ENCODE measurements at regions not wholly inside any gene's neighbourhood (a gene's known extent, or its start where the extent isn't known, plus 50 kb on each side); places are given as distances from the start of the nearest gene placed in this dataset.
"Not testable (repeated sequence)": the region's sequence is repeated elsewhere in the genome, so short reads cannot be mapped to it uniquely, and the experiment has no call there.

GRCh38 chr5:12668564-12668963, 764.3 kb upstream of the CTNND2 start:
- CTCF ChIA-PET = interaction anchor here (0.5 kb wide), 1 partner anchor 943 kb away, joined by 5 read pairs; no protein-coding TSS in a partner anchor
- POLR2A ChIA-PET = no interaction called here
- Histone ChIP-seq H3K4me1 (ENCODE audit: control insufficient read depth, insufficient read depth, low read length) (no peaks in the 10 kb centered on the region), H3K27ac (ENCODE audit: extremely low read depth, low read depth, low read length) (no peak overlapping the region), H3K36me3 (ENCODE audit: control insufficient read depth in 2 of 2, insufficient read depth in 1 of 2, low read length in 2 of 2) (no peaks in the 10 kb centered on the region), H3K4me3 (ENCODE audit: low read depth, low read length) (no peak overlapping the region), H3K9me3 (ENCODE audit: control insufficient read depth, insufficient read depth, low read depth, low read length) (no peaks in the 10 kb centered on the region; the same call in 1 of the 2 replicates)
- TF ChIP-seq SP7 (tag by site-specific recombination; IDR thresholded peaks at IDR 0.05) (no peak), CTCF (tag by site-specific recombination; IDR thresholded peaks at IDR 0.05) (no peak), PRDM4 (tag by site-specific recombination; IDR thresholded peaks at IDR 0.05) (no peak), ZBTB11 (tag by site-specific recombination; conservative IDR thresholded peaks at IDR 0.05; ENCODE audit: low read depth) (no peak), ZBTB10 (tag by site-specific recombination; IDR thresholded peaks at IDR 0.05) (no peak), ZNF354C (tag by site-specific recombination; IDR thresholded peaks at IDR 0.05; ENCODE audit: borderline replicate concordance, low read depth) (no peak), ZNF645 (tag by site-specific recombination; IDR thresholded peaks at IDR 0.05) (no peak), ZNF830 (tag by site-specific recombination; IDR thresholded peaks at IDR 0.05; ENCODE audit: low read depth) (no peak), ZNF776 (tag by site-specific recombination; IDR thresholded peaks at IDR 0.05; ENCODE audit: borderline replicate concordance) (no peak), ZNF600 (tag by site-specific recombination; IDR thresholded peaks at IDR 0.05) (no peak), HIC1 (tag by site-specific recombination; IDR thresholded peaks at IDR 0.05) (no peak)

GRCh38 chr5:12667818-12668217, 763.6 kb upstream of the CTNND2 start:
- POLR2A ChIA-PET; H3K27ac ChIP-seq (ENCODE audit: extremely low read depth, low read depth, low read length); H3K9me3 ChIP-seq (ENCODE audit: control insufficient read depth, insufficient read depth, low read depth, low read length); H3K4me3 ChIP-seq (ENCODE audit: low read depth, low read length); H3K36me3 ChIP-seq (ENCODE audit: control insufficient read depth in 2 of 2, insufficient read depth in 1 of 2, low read length in 2 of 2); CTCF ChIA-PET; H3K4me1 ChIP-seq (ENCODE audit: control insufficient read depth, insufficient read depth, low read length): not testable (repeated sequence)

- H3K36me3 ChIP-seq (ENCODE audit: control insufficient read depth in 2 of 2, insufficient read depth in 1 of 2, low read length in 2 of 2); POLR2A ChIA-PET; H3K27ac ChIP-seq (ENCODE audit: extremely low read depth, low read depth, low read length); H3K4me3 ChIP-seq (ENCODE audit: low read depth, low read length); H3K9me3 ChIP-seq (ENCODE audit: control insufficient read depth, insufficient read depth, low read depth, low read length); CTCF ChIA-PET; H3K4me1 ChIP-seq (ENCODE audit: control insufficient read depth, insufficient read depth, low read length): not testable (repeated sequence)
These were observed 761.5 kb upstream of the CTNND2 start for GRCh38 chr5:12665772-12666171.
